Right lobe of liver (tissue), 4 donors: ENCODE measurements at regions not wholly inside any gene's neighbourhood (a gene's known extent, or its start where the extent isn't known, plus 50 kb on each side); places are given as distances from the start of the nearest gene placed in this dataset.

Experiments used
- CTCF ChIP-seq, 4 donors: fragments of 200-600 bp in 3 of 4; fragments of 450-650 bp in 1 of 4; IDR thresholded peaks; one replicate each; pipeline versions ENCODE4 v1.5.1 to v1.8.0; 2016 to 2022; ENCODE audit warnings: antibody characterized with exemption in 4 of 4, mild to moderate bottlenecking in 2 of 4
- POLR2A ChIP-seq: fragments of 450-650 bp; IDR thresholded peaks from one replicate; pipeline ENCODE4 v1.6.1; 2017; ENCODE audit warnings: antibody characterized with exemption, mild to moderate bottlenecking
- donor health status: DM: no; HTN: no; CAD: no.
- donor health status: DM: no; HTN: no; CAD: no.
- donor health status: DM: no; HTN: yes; CAD: no.

- TF ChIP-seq CTCF (IDR thresholded peaks at IDR 0.05), result no peak
- TF ChIP-seq POLR2A, result no peak
Observed at GRCh38 chr10:81569488-81569887, 305.5 kb upstream of the NRG3 start.
